Neural cell (in vitro differentiated cells): ENCODE measurements at regions not wholly inside any gene's neighbourhood (a gene's known extent, or its start where the extent isn't known, plus 50 kb on each side); places are given as distances from the start of the nearest gene placed in this dataset.

ENCODE experiments used
- EP300 ChIP-seq: fragments of 450-650 bp; conservative IDR thresholded peaks from 2 replicates; pipeline ENCODE4 v1.6.1; 2014; ENCODE audit warnings: antibody characterized with exemption, mild to moderate bottlenecking, moderate library complexity; ENCODE audit not compliant: poor library complexity, severe bottlenecking
- EZH2 ChIP-seq: fragments of 200-600, 300-800 bp; shearing (Covaris generic), sonication (generic); IDR thresholded peaks from 2 replicates; pipeline ENCODE4 v1.6.1; 2014; ENCODE audit warnings: antibody characterized with exemption, low read length, borderline replicate concordance, mild to moderate bottlenecking; ENCODE audit not compliant: insufficient read depth, poor library complexity, severe bottlenecking
- MXI1 ChIP-seq: fragments of 450-650 bp; conservative IDR thresholded peaks from 2 replicates; pipeline ENCODE4 v1.6.1; 2014; ENCODE audit warnings: antibody characterized with exemption, mild to moderate bottlenecking; ENCODE audit not compliant: poor library complexity, severe bottlenecking
- TAF1 ChIP-seq: IDR thresholded peaks from 2 replicates; pipeline ENCODE4 v1.6.1; 2012; ENCODE audit warnings: low read depth
- TF ChIP-seq, protein P1 (sequence below): fragments of 450-650 bp; IDR thresholded peaks from 2 replicates; pipeline ENCODE4 v1.5.1; 2014; ENCODE audit warnings: antibody characterized with exemption, mild to moderate bottlenecking, moderate library complexity; ENCODE audit not compliant: poor library complexity, severe bottlenecking

GRCh38 chr14:53478174-53478573, 325.1 kb upstream of the DDHD1 start:
- TF ChIP-seq, protein P1, sequence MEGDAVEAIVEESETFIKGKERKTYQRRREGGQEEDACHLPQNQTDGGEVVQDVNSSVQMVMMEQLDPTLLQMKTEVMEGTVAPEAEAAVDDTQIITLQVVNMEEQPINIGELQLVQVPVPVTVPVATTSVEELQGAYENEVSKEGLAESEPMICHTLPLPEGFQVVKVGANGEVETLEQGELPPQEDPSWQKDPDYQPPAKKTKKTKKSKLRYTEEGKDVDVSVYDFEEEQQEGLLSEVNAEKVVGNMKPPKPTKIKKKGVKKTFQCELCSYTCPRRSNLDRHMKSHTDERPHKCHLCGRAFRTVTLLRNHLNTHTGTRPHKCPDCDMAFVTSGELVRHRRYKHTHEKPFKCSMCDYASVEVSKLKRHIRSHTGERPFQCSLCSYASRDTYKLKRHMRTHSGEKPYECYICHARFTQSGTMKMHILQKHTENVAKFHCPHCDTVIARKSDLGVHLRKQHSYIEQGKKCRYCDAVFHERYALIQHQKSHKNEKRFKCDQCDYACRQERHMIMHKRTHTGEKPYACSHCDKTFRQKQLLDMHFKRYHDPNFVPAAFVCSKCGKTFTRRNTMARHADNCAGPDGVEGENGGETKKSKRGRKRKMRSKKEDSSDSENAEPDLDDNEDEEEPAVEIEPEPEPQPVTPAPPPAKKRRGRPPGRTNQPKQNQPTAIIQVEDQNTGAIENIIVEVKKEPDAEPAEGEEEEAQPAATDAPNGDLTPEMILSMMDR, result no peak
- TF ChIP-seq TAF1 (no peak), EP300 (no peak), MXI1 (no peak), EZH2 (no peak)
